GM23248 (cell line): ENCODE measurements at regions not wholly inside any gene's neighbourhood (a gene's known extent, or its start where the extent isn't known, plus 50 kb on each side); places are given as distances from the start of the nearest gene placed in this dataset.

Experiments used
- EZH2 ChIP-seq: fragments of 200-600 bp; sonication (generic); IDR thresholded peaks from 2 replicates; pipeline ENCODE4 v1.6.1; 2018; ENCODE audit warnings: antibody characterized with exemption, mild to moderate bottlenecking; ENCODE audit not compliant: insufficient read depth, poor library complexity, severe bottlenecking
- EZH2phosphoT487 ChIP-seq: fragments of 200-600 bp; sonication (generic); IDR thresholded peaks from 2 replicates; pipeline ENCODE4 v1.6.1; 2018; ENCODE audit warnings: antibody characterized with exemption, moderate library complexity, mild to moderate bottlenecking, low read depth; ENCODE audit not compliant: insufficient read depth

DNA sequence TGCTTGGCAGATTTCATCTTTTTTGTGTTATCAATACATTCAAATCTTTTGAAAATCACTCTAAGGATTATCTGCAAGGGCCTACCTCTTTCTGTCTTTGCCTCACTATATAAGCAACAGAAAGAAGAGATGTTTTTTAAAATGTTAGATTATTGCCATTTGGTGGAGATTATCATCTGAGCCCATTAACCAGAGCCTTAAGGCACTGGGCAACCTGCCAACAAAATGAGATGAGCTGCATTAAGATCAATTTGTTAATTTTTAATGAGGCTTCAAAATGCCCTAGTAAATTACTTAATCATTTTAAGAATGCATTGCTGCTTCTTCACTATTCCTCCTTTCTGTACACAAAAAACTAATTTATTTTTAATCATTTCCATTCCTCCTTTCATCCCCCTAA is 314.1 kb downstream of the SNX13 start:
- no peak for TF ChIP-seq EZH2
- no peak for TF ChIP-seq EZH2phosphoT487
